Left lung (tissue), 4 donors: ENCODE measurements at regions not wholly inside any gene's neighbourhood (a gene's known extent, or its start where the extent isn't known, plus 50 kb on each side); places are given as distances from the start of the nearest gene placed in this dataset.
"Not testable (repeated sequence)": the region's sequence is repeated elsewhere in the genome, so short reads cannot be mapped to it uniquely, and the experiment has no call there.

Source experiments
- ATAC-seq: fragments of 200-7000 bp; cut with Tn5 transposase; one replicate; pipeline ENCODE4 v1.9.1; 2020; ENCODE audit warnings: moderate library complexity
- DNase-seq, 4 donors: peaks; one replicate each; pipeline ENCODE4 v3.0.0-alpha.2; 2013 to 2020
- H3K27ac ChIP-seq, 2 donors: fragments of 200-600 bp; sonication (generic) in 1 of 2; one replicate each; pipeline versions ENCODE4 v1.5.0 to v1.8.0; 2020 to 2021
- H3K27me3 ChIP-seq, 2 donors: fragments of 200-600 bp; sonication (generic) in 1 of 2; one replicate each; pipeline versions ENCODE4 v1.5.0 to v1.8.0; 2020 to 2021
- H3K36me3 ChIP-seq, 2 donors: fragments of 200-600 bp; sonication (generic) in 1 of 2; one replicate each; pipeline versions ENCODE4 v1.5.0 to v1.8.0; 2020 to 2021
- H3K4me1 ChIP-seq, 2 donors: fragments of 200-600 bp; one replicate each; pipeline ENCODE4 v1.8.0; 2021
- H3K4me3 ChIP-seq, 2 donors: fragments of 200-600 bp; sonication (generic) in 1 of 2; one replicate each; pipeline versions ENCODE4 v1.5.0 to v1.8.0; 2020 to 2021; ENCODE audit warnings: mild to moderate bottlenecking in 1 of 2
- H3K9me3 ChIP-seq, 2 donors: fragments of 200-600 bp; sonication (generic) in 1 of 2; one replicate each; pipeline versions ENCODE4 v1.5.0 to v1.8.0; 2020 to 2021
- CTCF ChIP-seq, 2 donors: fragments of 200-600 bp; sonication (generic) in 1 of 2; IDR thresholded peaks; one replicate each; pipeline versions ENCODE4 v1.5.0 to v1.8.0; 2021; ENCODE audit warnings: antibody characterized with exemption in 2 of 2
- intact Hi-C, 2 donors: fragments of 100-400 bp; cut with DNase I; formaldehyde crosslinking; loops; one replicate each; pipeline versions ENCODE4 v1.11.2 to v1.14.2; 2022
- donor health status: DM: no; HTN: yes; CAD: no.
- donor health status: DM: no; HTN: no; CAD: no.

GRCh38 chr4:72205298-72205697, 173.5 kb downstream of the NPFFR2 start:
- Histone ChIP-seq H3K27me3 (no peaks in the 10 kb centered on the region), H3K27ac (no peak overlapping the region), H3K9me3 (no peaks in the 10 kb centered on the region), H3K4me3 (no peak overlapping the region), H3K36me3 (no peaks in the 10 kb centered on the region), H3K4me1 (no peaks in the 10 kb centered on the region)
- intact Hi-C loops = no loop called here
- DNase-seq (no peak), ATAC-seq (no peak)
- no peak for TF ChIP-seq CTCF (IDR thresholded peaks at IDR 0.05)

- TF ChIP-seq CTCF (IDR thresholded peaks at IDR 0.05) = no peak
- Histone ChIP-seq H3K4me1 (no peaks in the 10 kb centered on the region), H3K36me3 (no peaks in the 10 kb centered on the region), H3K27ac (no peak overlapping the region), H3K4me3 (no peak overlapping the region), H3K9me3 (no peaks in the 10 kb centered on the region), H3K27me3 (no peaks in the 10 kb centered on the region)
- intact Hi-C loops = no loop called here
- ATAC-seq (no peak), DNase-seq (no peak)
Observed at GRCh38 chr4:72205831-72206230, 174.0 kb downstream of the NPFFR2 start.

GRCh38 chr4:72207196-72207595, 175.4 kb downstream of the NPFFR2 start:
- Histone ChIP-seq H3K9me3 (no peaks in the 10 kb centered on the region), H3K27me3 (no peaks in the 10 kb centered on the region), H3K27ac (no peak overlapping the region), H3K4me1 (no peaks in the 10 kb centered on the region), H3K4me3 (no peak overlapping the region), H3K36me3 (no peaks in the 10 kb centered on the region)
- ATAC-seq (no peak), DNase-seq (no peak)
- TF ChIP-seq CTCF (IDR thresholded peaks at IDR 0.05) = no peak
- intact Hi-C loops = no loop called here

- H3K27ac ChIP-seq = no peak overlapping the region
- no peak overlapping the region for H3K4me3 ChIP-seq
- H3K4me1 ChIP-seq = no peaks in the 10 kb centered on the region
- H3K9me3 ChIP-seq = no peaks in the 10 kb centered on the region
- no peak for DNase-seq
- TF ChIP-seq CTCF (IDR thresholded peaks at IDR 0.05) = no peak
- no peaks in the 10 kb centered on the region for H3K36me3 ChIP-seq
- intact Hi-C loops = no loop called here
- no peak for ATAC-seq
- H3K27me3 ChIP-seq = no peaks in the 10 kb centered on the region
Observed at GRCh38 chr4:72208421-72209075, 176.7 kb downstream of the NPFFR2 start.

- no peak for TF ChIP-seq CTCF (IDR thresholded peaks at IDR 0.05)
- H3K36me3 ChIP-seq = no peaks in the 10 kb centered on the region
- no peak overlapping the region for H3K4me3 ChIP-seq
- ATAC-seq (peak; percentile 44), DNase-seq (no peak)
- H3K27ac ChIP-seq = no peak overlapping the region
- H3K4me1 ChIP-seq = no peaks in the 10 kb centered on the region
- intact Hi-C loops = no loop called here
- H3K9me3 ChIP-seq = peaks cover 0 to 4% of the 10 kb centered on the region in 2 donors
- no peaks in the 10 kb centered on the region for H3K27me3 ChIP-seq
Observed at GRCh38 chr4:72209600-72209999, 177.8 kb downstream of the NPFFR2 start.

GRCh38 chr4:72213763-72214162, 182.0 kb downstream of the NPFFR2 start:
- ATAC-seq, DNase-seq, H3K36me3 ChIP-seq, H3K27me3 ChIP-seq, H3K4me3 ChIP-seq, H3K27ac ChIP-seq, intact Hi-C loops, H3K4me1 ChIP-seq: not testable (repeated sequence)
- peaks cover 0 to 17% of the 10 kb centered on the region in 2 donors for H3K9me3 ChIP-seq
